GM12865 (cell line): ENCODE measurements at regions not wholly inside any gene's neighbourhood (a gene's known extent, or its start where the extent isn't known, plus 50 kb on each side); places are given as distances from the start of the nearest gene placed in this dataset.
"Not testable (repeated sequence)": the region's sequence is repeated elsewhere in the genome, so short reads cannot be mapped to it uniquely, and the experiment has no call there.

ENCODE experiments used
- DNase-seq: peaks from one replicate; pipeline ENCODE4 v3.0.0; 2010; ENCODE audit warnings: low read depth
- H3K4me3 ChIP-seq: 2 replicates; pipeline ENCODE4 v1.5.1; 2011; ENCODE audit warnings: mild to moderate bottlenecking, low read depth, low read length, control low read depth
- CTCF ChIP-seq: IDR thresholded peaks from 2 replicates; pipeline ENCODE4 v1.5.1; 2011; ENCODE audit warnings: low read length, control low read depth, low read depth, inconsistent platforms; ENCODE audit not compliant: insufficient read depth; ENCODE audit errors: missing control alignments

- no peak for TF ChIP-seq CTCF
Measured at GRCh38 chr1:212166244-212166643, 119.0 kb upstream of the PPP2R5A start.

GRCh38 chr1:212166644-212167043 lies 118.6 kb upstream of the PPP2R5A start:
- H3K4me3 ChIP-seq = no peak overlapping the region
- DNase-seq = no peak
- TF ChIP-seq CTCF = no peak

More at GRCh38 chr1:212166244-212166643, 119.0 kb upstream of the PPP2R5A start:
- no peak for DNase-seq
- no peak overlapping the region for H3K4me3 ChIP-seq

- no peak overlapping the region for H3K4me3 ChIP-seq
- TF ChIP-seq CTCF = no peak
- DNase-seq = no peak
Measured at GRCh38 chr1:212167098-212167497, 118.1 kb upstream of the PPP2R5A start.

- DNase-seq = no peak
- no peak for TF ChIP-seq CTCF
- H3K4me3 ChIP-seq = no peak overlapping the region
Measured at GRCh38 chr1:212173567-212173966, 111.6 kb upstream of the PPP2R5A start.

- not testable (repeated sequence) for DNase-seq, H3K4me3 ChIP-seq
Measured at GRCh38 chr1:212174295-212174694, 110.9 kb upstream of the PPP2R5A start.

GRCh38 chr1:212177542-212177941 lies 107.7 kb upstream of the PPP2R5A start:
- TF ChIP-seq CTCF = no peak
- H3K4me3 ChIP-seq = no peak overlapping the region
- DNase-seq = no peak

- DNase-seq = no peak
- H3K4me3 ChIP-seq = no peak overlapping the region
- TF ChIP-seq CTCF = no peak
Measured at GRCh38 chr1:212178851-212179250, 106.4 kb upstream of the PPP2R5A start.
